Activated CD8-positive, alpha-beta memory T cell treated with anti-CD3 and anti-CD28 coated beads, Interleukin-2, amount 10 ng/mL, durations not matched to agents 7 days and 5 days (primary cell): ENCODE measurements at regions not wholly inside any gene's neighbourhood (a gene's known extent, or its start where the extent isn't known, plus 50 kb on each side); places are given as distances from the start of the nearest gene placed in this dataset.
"Not testable (repeated sequence)": the region's sequence is repeated elsewhere in the genome, so short reads cannot be mapped to it uniquely, and the experiment has no call there.

ENCODE experiments used
- ATAC-seq: fragments of 150-1000 bp; cut with Tn5 transposase; one replicate; pipeline ENCODE4 v1.10.0; 2021; ENCODE audit warnings: moderate library complexity
- CTCF ChIA-PET: fragments of 350-600 bp; sonication (Branson Sonifier 250); formaldehyde crosslinking; loops from one replicate; lab custom pipeline; 2021; ENCODE audit warnings: antibody characterized with exemption; lab: Charles Lee
- DNase-seq: peaks from one replicate; pipeline ENCODE4 v3.0.0-alpha.2; 2020
- H3K27ac Mint-ChIP-seq: one replicate; pipeline ENCODE4 v1.8.0; 2021; ENCODE audit warnings: mild to moderate bottlenecking, mixed read lengths
- H3K27me3 Mint-ChIP-seq: one replicate; pipeline ENCODE4 v1.8.0; 2021; ENCODE audit warnings: mixed read lengths
- H3K36me3 Mint-ChIP-seq: one replicate; pipeline ENCODE4 v1.8.0; 2021; ENCODE audit warnings: mild to moderate bottlenecking, mixed read lengths
- H3K4me1 Mint-ChIP-seq: one replicate; pipeline ENCODE4 v1.8.0; 2021; ENCODE audit warnings: mixed read lengths
- H3K4me3 Mint-ChIP-seq: one replicate; pipeline ENCODE4 v1.8.0; 2021; ENCODE audit warnings: mild to moderate bottlenecking, moderate library complexity, mixed read lengths
- H3K9me3 Mint-ChIP-seq: one replicate; pipeline ENCODE4 v1.8.0; 2022; ENCODE audit warnings: low read depth, mixed read lengths

DNA sequence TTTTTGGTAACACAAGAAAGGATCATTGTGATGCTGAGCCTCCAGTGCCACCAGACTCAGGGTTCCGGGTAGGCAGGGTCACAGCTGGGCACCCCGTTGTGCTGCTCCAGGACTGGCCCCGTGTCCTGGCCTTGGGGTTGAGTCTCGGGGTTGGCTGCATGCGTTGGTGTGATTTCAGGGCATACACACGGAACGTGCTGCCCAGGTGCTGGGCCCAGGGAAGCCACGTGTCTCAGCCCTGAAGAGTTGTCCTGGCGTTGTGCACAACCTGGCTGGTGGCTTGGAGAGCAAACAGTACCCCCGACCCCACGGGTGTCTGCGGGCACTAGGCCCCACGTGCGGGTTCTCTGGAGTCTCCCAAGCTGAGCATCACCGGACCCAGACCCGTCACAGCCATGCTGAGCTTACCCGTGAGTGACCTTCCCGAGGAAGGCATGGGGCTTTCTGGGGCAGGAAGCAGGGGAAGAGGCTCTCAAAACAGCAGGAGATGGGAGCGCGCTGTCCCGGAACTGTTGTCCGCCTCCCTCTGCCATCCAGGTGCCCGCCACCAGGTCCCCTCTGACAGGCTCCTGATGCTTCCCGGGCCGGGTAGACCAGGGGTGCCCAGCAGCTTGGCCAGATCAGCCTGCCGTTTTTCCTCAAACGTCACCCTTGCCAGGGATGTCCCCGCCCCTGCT, 66.1 kb upstream of the ENPP6 start:
- CTCF ChIA-PET = interaction anchor here (0.9 to 7.4 kb wide), 16 partner anchors 15 to 449 kb away, joined by 3 to 153 read pairs (median 4); no protein-coding TSS in a partner anchor
- peak overlapping the region; percentile 95 for H3K27ac Mint-ChIP-seq
- ATAC-seq = no peak
- no peaks in the 10 kb centered on the region for H3K9me3 Mint-ChIP-seq
- H3K4me1 Mint-ChIP-seq = peaks cover 75% of the 10 kb centered on the region
- no peak overlapping the region for H3K4me3 Mint-ChIP-seq
- no peaks in the 10 kb centered on the region for H3K27me3 Mint-ChIP-seq
- H3K36me3 Mint-ChIP-seq = peaks cover 2% of the 10 kb centered on the region
- DNase-seq = no peak

DNA sequence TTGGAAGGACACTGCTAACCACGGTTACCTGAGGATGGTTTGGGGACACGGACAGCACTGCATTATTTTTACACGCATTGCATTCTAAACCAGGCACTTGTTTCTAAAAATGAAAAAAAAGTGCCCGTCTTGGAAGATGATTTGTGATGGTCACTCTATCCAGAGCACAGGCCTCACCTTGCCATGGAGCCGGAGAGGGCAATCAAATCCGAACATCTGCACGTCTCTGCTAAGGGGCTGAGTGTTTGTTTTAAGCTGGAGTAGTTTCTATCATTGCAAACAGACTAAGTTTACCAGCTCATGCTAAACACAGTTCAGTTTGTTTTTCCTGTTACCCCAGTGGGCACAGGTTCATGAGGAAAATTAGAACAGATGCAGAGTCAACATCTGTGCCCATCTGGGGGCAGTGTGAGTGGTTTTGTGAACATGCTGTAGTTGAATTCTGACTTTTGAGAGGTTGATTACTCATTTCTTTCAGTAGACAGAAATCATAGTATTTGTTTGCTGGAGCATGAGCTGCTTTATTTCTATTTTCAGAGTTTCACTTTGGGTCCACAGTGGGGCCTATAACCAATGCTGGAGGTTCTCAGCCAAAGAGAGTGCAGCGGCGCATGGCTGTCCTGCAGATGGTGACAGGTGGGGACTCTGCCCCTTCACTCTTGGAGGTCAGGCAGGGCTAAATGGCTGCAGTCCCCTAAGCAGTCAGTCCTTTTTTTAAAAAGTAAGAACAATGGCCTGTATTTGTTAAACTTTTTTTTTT, 65.4 kb upstream of the ENPP6 start:
- Mint-ChIP-seq H3K4me3 (peak overlapping the region; percentile 35), H3K4me1 (peaks cover 68% of the 10 kb centered on the region), H3K36me3 (peaks cover 5% of the 10 kb centered on the region), H3K27ac (peak overlapping the region; percentile 95), H3K9me3 (no peaks in the 10 kb centered on the region), H3K27me3 (no peaks in the 10 kb centered on the region)
- peak; percentile 50 for ATAC-seq
- DNase-seq = peak; percentile 69
- CTCF ChIA-PET = interaction anchor here (0.7 to 7.4 kb wide), 21 partner anchors 13 to 450 kb away, joined by 3 to 153 read pairs (median 4); no protein-coding TSS in a partner anchor

DNA sequence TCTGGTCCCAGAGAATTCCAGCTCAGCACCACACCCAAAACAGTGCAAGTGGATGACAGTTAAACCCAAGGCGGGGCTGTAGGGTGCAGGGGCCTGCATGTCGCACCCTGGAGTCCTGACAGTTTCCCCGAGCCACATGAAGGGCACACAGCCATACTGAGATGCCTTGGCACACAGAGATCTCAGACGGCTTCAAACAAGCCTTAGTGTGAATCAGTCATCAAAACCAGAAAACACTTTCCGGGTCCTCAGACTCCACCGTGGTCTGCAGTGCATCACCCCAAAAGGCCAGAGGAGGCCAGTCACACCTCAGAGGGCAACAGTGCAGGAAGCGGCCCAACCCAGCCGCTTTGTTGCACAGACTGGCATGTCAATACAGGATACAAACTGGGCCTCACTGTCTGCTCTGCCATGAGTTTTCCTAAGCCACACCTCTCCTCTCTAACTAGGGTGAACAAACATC, 64.6 kb upstream of the ENPP6 start:
- Mint-ChIP-seq H3K4me3 (peak overlapping the region; percentile 13), H3K4me1 (peaks cover 61% of the 10 kb centered on the region), H3K27ac (peak overlapping the region; percentile 95), H3K27me3 (no peaks in the 10 kb centered on the region), H3K36me3 (peaks cover 9% of the 10 kb centered on the region), H3K9me3 (no peaks in the 10 kb centered on the region)
- DNase-seq (peak; percentile 88), ATAC-seq (peak; percentile 86)
- CTCF ChIA-PET = interaction anchor here (0.7 to 7.4 kb wide), 19 partner anchors 14 to 451 kb away, joined by 3 to 153 read pairs (median 4); partner anchors contain the start of gene CENPU

DNA sequence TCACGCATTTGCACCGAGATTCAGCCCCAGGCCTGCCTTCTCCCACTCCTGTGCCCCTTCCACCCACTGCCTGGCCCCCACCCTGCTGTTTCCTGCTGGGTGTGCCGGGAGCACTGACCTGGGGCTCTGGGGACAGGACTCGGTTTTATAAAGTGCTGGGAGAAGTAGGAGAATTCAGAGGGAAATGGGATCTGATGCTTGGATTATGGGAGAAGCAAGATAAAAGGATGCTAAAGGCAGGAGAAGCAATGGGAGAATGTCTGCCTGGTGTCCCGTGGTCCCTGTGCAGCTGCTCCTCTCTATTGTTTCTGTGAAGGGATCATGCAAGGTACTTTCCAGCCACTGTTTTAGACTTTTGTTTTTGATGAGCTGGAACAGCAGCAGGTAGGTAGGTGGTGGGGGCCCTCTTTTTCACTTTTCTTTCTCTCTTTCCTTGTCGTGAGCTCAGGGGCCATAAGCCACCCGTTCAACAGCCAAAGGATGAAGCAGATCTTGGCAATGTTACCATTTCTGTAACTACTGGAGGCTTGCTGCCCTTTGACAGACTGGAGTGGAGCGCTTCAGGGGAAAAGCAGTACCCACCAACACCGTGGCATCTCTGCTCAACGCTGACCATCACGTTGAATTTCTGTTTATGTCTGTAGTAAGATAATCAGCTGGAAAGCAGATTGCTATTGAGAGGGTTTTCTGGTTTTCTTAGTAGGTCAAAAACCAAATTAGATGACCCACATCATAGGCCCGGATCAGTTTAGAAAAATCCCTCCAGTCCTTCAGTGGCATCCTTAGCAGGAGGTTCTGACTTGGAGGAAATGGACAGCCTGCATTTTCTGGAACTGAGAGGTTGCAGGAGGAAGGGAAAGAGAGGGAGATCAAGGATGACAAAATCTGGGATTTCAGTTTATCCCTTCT, 63.8 kb upstream of the ENPP6 start:
- peak overlapping the region; percentile 42 for H3K4me3 Mint-ChIP-seq
- no peaks in the 10 kb centered on the region for H3K27me3 Mint-ChIP-seq
- ATAC-seq (no peak), DNase-seq (no peak)
- peak overlapping the region; percentile 95 for H3K27ac Mint-ChIP-seq
- H3K9me3 Mint-ChIP-seq = peaks cover 3% of the 10 kb centered on the region
- H3K4me1 Mint-ChIP-seq = peaks cover 61% of the 10 kb centered on the region
- peaks cover 12% of the 10 kb centered on the region for H3K36me3 Mint-ChIP-seq
- CTCF ChIA-PET = interaction anchor here (0.7 to 7.4 kb wide), 14 partner anchors 8 to 452 kb away, joined by 3 to 153 read pairs (median 4); partner anchors contain the start of gene CENPU

DNA sequence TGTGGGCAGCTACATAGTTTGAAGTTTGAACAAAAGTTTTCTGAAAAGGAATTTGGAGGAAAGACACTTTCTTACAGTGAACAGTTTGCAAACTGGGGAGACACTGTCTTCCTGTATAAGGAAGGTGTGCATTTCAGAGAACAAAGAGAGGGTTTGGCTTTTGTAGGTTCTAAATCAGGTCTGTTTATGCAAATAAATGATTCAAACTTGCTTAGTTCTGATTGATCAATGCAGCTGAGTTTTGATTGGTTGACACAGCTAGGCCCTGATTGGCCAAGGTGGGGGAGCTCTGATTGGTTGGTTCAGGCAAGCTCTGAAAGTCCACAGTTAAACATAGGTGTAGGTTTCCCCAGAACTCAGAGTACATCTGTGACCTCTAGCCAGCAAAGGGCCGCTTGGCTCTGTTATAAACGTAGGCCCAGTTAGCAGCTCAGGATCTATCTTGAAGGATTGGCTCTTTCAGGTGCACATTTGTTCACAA, 63.0 kb upstream of the ENPP6 start:
- peaks cover 58% of the 10 kb centered on the region for H3K4me1 Mint-ChIP-seq
- H3K27me3 Mint-ChIP-seq = no peaks in the 10 kb centered on the region
- ATAC-seq (peak; percentile 23), DNase-seq (no peak)
- CTCF ChIA-PET = interaction anchor here (1.1 to 7.4 kb wide), 5 partner anchors 9 to 255 kb away, joined by 3 to 153 read pairs (median 4); no protein-coding TSS in a partner anchor
- H3K27ac Mint-ChIP-seq = peak overlapping the region; percentile 95
- H3K36me3 Mint-ChIP-seq = peaks cover 15% of the 10 kb centered on the region
- no peak overlapping the region for H3K4me3 Mint-ChIP-seq
- peaks cover 7% of the 10 kb centered on the region for H3K9me3 Mint-ChIP-seq

DNA sequence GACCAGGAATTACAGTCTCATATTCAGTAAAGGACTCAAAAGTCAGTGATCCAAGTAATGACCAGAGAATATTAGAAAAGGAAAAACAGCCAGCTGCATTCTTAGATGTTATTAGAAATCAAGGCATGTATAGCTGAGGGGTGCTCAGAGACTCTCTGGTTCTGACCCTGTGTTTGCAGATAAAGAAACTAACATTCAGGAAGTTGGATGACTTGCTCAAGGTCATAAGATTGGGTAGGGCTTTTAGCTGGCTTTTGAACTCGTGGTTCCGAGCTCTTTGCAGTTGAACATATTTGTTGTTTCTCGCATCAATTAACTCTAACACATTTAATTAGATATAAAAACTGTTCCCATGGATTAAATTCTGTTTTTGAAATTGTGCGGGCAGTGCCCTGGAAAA, 62.5 kb upstream of the ENPP6 start:
- Mint-ChIP-seq H3K27me3 (no peaks in the 10 kb centered on the region), H3K9me3 (peaks cover 7% of the 10 kb centered on the region), H3K4me3 (no peak overlapping the region), H3K27ac (peak overlapping the region; percentile 95), H3K4me1 (peaks cover 55% of the 10 kb centered on the region), H3K36me3 (peaks cover 15% of the 10 kb centered on the region)
- ATAC-seq (no peak), DNase-seq (no peak)
- CTCF ChIA-PET = interaction anchor here (1.0 to 7.4 kb wide), 4 partner anchors 8 to 256 kb away, joined by 4 to 153 read pairs (median 17); no protein-coding TSS in a partner anchor

DNA sequence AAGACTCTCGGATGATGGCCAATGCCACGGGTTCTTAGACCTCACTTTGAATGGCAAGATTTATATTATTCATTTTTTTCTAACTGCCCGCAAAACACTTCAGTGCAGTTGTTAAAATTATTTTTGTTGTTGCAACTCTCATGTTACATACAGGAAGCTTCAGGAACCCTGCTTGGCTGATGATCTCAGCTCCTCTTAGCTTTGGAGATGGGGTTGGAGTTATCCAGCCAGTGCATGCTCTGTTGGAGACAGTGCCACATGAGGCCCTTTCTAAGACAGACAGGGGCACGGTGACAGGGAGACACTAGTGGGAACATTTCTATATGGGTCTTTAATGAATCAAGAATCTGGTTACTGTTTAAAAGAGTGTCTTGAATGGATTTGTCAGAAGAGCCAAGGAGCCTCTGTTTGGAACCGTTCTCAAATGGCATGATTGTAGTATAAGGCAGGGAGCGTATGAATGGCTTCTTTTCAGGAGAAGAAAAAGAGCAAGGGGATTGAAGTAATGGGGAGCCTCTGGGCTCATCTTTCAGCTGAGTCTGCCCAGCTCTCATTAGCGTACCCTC, 61.9 kb upstream of the ENPP6 start:
- H3K4me3 Mint-ChIP-seq = no peak overlapping the region
- DNase-seq = no peak
- no peak for ATAC-seq

DNA sequence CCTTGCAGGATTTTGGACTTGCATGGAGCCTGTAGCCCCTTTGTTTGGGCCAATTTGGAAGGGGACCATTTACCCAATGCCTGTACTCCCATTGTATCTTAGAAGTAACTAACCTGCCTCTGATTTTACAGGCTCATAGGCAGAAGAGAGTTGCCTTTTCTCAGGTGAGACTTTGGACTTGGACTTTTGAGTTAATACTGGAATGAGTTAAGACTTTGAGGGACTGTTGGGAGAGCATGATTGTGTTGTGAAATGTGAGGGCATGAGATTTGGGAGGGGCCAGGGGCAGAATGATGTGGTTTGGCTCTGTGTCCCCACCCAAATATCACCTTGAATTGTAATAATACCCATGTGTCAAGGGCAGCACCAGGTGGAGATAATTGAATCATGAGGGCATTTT, 60.1 kb upstream of the ENPP6 start:
- H3K4me3 Mint-ChIP-seq, ATAC-seq, H3K27ac Mint-ChIP-seq, H3K27me3 Mint-ChIP-seq, H3K9me3 Mint-ChIP-seq, DNase-seq: not testable (repeated sequence)
- Mint-ChIP-seq H3K4me1 (peaks cover 56% of the 10 kb centered on the region), H3K36me3 (peaks cover 17% of the 10 kb centered on the region)
- CTCF ChIA-PET = interaction anchor here (1.7 kb wide), 1 partner anchor 9 kb away, joined by 7 read pairs; no protein-coding TSS in a partner anchor

More for the DNA sequence above, 61.9 kb upstream of the ENPP6 start:
- Mint-ChIP-seq H3K9me3 (peaks cover 7% of the 10 kb centered on the region), H3K27me3 (no peaks in the 10 kb centered on the region), H3K4me1 (peaks cover 54% of the 10 kb centered on the region), H3K36me3 (peaks cover 17% of the 10 kb centered on the region), H3K27ac (peak overlapping the region; percentile 95)
- CTCF ChIA-PET = interaction anchor here (1.0 to 7.4 kb wide), 3 partner anchors 8 to 256 kb away, joined by 4 to 153 read pairs (median 30); no protein-coding TSS in a partner anchor

DNA sequence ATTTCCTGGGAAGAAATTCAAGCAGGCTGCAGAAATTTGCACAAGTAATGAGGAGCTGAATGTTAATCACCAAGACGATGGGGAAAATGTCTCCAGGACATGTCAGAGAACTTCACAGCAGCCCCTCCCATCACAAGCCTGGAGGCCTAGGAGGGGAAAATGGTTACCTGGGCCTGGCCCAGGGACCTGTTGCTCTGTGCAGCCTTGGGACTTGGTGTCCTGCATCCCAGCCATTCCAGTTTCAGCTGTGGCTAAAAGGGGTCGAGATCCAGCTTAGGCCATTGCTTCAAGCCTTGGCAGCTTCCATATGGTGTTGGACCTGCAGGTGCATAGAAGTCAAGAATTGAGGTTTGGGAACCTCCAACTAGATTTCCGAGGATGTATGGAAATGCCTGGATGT, 59.3 kb upstream of the ENPP6 start:
- H3K4me1 Mint-ChIP-seq = peaks cover 52% of the 10 kb centered on the region
- H3K4me3 Mint-ChIP-seq, H3K27ac Mint-ChIP-seq, H3K27me3 Mint-ChIP-seq, ATAC-seq, H3K9me3 Mint-ChIP-seq, DNase-seq: not testable (repeated sequence)
- H3K36me3 Mint-ChIP-seq = peaks cover 17% of the 10 kb centered on the region
- CTCF ChIA-PET = interaction anchor here (1.7 kb wide), 1 partner anchor 8 kb away, joined by 7 read pairs; no protein-coding TSS in a partner anchor

DNA sequence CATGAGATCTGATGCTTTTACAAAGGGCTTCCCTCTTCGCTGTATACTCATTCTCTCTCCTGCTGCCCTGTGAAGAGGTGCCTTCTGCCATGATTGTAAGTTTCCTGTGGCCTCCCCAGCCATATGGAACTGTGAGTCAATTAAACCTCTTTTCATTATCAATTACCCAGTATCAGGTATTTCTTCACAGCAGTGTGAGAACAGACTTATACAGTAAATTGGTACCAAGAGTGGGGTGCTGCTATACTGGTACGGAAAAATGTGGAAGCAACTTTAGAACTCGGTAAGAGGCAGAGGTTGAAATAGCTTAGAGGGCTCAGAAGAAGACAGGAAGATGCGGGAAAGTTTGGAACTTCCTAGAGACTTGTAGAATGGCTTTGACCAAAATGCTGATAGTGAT, 58.7 kb upstream of the ENPP6 start:
- not testable (repeated sequence) for DNase-seq, H3K27ac Mint-ChIP-seq, H3K9me3 Mint-ChIP-seq, H3K4me3 Mint-ChIP-seq, ATAC-seq, H3K27me3 Mint-ChIP-seq
- peaks cover 45% of the 10 kb centered on the region for H3K4me1 Mint-ChIP-seq
- H3K36me3 Mint-ChIP-seq = peaks cover 17% of the 10 kb centered on the region
- CTCF ChIA-PET = interaction anchor here (1.7 kb wide), 1 partner anchor 8 kb away, joined by 7 read pairs; no protein-coding TSS in a partner anchor

DNA sequence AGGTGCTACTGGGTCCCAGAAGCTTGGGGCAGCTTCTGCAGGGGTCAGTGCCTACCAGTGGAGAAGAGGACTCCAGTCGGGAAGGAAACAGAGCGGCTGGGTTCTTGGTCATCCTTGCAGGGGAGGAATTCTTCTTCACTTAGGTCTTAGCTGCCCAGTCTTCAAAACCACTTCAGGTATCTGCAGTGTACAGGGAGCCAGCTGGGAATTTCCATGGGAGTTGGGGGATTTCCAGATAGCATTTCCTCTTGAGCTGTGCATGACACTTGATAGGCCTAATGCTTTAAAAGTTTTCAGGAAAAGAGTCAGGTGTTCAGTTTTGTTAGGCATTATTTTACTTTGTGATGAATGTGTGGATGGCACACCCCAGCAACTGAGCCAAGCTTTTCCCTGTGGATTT, 58.1 kb upstream of the ENPP6 start:
- CTCF ChIA-PET = interaction anchor here (1.7 kb wide), 1 partner anchor 7 kb away, joined by 7 read pairs; no protein-coding TSS in a partner anchor
- Mint-ChIP-seq H3K36me3 (peaks cover 17% of the 10 kb centered on the region), H3K4me3 (no peak overlapping the region), H3K27me3 (no peaks in the 10 kb centered on the region), H3K27ac (no peak overlapping the region), H3K4me1 (peaks cover 41% of the 10 kb centered on the region), H3K9me3 (peaks cover 7% of the 10 kb centered on the region)
- no peak for DNase-seq
- no peak for ATAC-seq
